Activated CD4-positive, alpha-beta T cell treated with anti-CD3 and anti-CD28 coated beads for 36 hours (primary cell): ENCODE measurements at regions not wholly inside any gene's neighbourhood (a gene's known extent, or its start where the extent isn't known, plus 50 kb on each side); places are given as distances from the start of the nearest gene placed in this dataset.

Experiments
- ATAC-seq: fragments of 200-7000 bp; cut with Tn5 transposase; one replicate; pipeline ENCODE4 v1.10.0; 2021; ENCODE audit warnings: mild to moderate bottlenecking, moderate library complexity
- CTCF ChIA-PET: fragments of 350-600 bp; sonication (Branson Sonifier 250); formaldehyde crosslinking; loops from one replicate; lab custom pipeline; 2021; ENCODE audit warnings: antibody characterized with exemption; lab: Charles Lee
- POLR2A ChIA-PET: fragments of 350-600 bp; sonication (Branson Sonifier 250); formaldehyde crosslinking; loops from one replicate; lab custom pipeline; 2021; ENCODE audit warnings: antibody characterized with exemption, inconsistent platforms; lab: Charles Lee
- DNase-seq: peaks from one replicate; pipeline ENCODE4 v3.0.0-alpha.2; 2020
- H3K27ac Mint-ChIP-seq: one replicate; pipeline ENCODE4 v1.8.0; 2021; ENCODE audit warnings: mixed read lengths
- H3K27me3 Mint-ChIP-seq: one replicate; pipeline ENCODE4 v1.8.0; 2021; ENCODE audit warnings: mixed read lengths
- H3K36me3 Mint-ChIP-seq: one replicate; pipeline ENCODE4 v1.8.0; 2021; ENCODE audit warnings: low read depth, mixed read lengths
- H3K4me1 Mint-ChIP-seq: one replicate; pipeline ENCODE4 v1.8.0; 2021; ENCODE audit warnings: mixed read lengths
- H3K4me3 Mint-ChIP-seq: one replicate; pipeline ENCODE4 v1.8.0; 2021; ENCODE audit warnings: mild to moderate bottlenecking, moderate library complexity, mixed read lengths
- H3K9me3 Mint-ChIP-seq: one replicate; pipeline ENCODE4 v1.8.0; 2021; ENCODE audit warnings: low read depth, mixed read lengths
- intact Hi-C, 2 experiments: fragments of 100-400 bp; cut with DNase I in 1 of 2; cut with micrococcal nuclease in 1 of 2; formaldehyde crosslinking; loops; one replicate each; pipeline versions ENCODE4 v1.14.2 to v1.15.1; 2022 to 2024; cut with DNase I, micrococcal nuclease

DNA sequence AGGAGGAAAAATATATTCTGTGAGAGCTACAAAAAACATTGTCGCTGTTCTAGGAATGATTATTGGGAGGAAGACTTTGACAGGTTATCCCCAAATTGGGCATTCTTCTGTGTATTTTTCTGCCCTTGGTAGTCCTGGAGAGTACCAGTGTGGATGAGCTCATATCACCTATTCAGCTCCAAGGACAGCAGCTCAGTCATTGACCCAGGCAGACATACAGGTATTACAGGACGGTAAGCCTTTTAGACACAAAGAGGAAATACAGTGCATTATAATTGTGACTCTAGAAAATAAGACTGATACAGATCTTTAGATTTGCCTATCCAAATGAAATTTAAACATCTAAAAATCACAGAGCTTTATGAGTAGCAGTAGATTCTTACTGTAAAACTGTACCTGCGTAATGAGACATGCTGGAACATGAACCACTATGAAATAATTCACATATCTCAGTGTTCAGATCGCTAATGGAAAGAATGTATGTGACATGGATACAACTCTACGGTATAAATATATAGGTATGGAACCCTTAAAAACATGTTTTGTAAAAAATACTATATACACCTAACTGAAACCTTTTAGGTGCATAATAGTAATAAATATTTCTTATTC, 56.0 kb downstream of the PLK2 start:
- Mint-ChIP-seq H3K36me3 (no peaks in the 10 kb centered on the region), H3K27me3 (peaks cover 10% of the 10 kb centered on the region), H3K4me3 (no peak overlapping the region), H3K4me1 (no peaks in the 10 kb centered on the region), H3K9me3 (no peaks in the 10 kb centered on the region), H3K27ac (no peak overlapping the region)
- ChIA-PET CTCF (no interaction called here), POLR2A (interaction anchor here (0.7 kb wide), 1 partner anchor 1114 kb away, joined by 3 read pairs; no protein-coding TSS in a partner anchor)
- ATAC-seq (no peak), DNase-seq (no peak)
- intact Hi-C loops = no loop called here

DNA sequence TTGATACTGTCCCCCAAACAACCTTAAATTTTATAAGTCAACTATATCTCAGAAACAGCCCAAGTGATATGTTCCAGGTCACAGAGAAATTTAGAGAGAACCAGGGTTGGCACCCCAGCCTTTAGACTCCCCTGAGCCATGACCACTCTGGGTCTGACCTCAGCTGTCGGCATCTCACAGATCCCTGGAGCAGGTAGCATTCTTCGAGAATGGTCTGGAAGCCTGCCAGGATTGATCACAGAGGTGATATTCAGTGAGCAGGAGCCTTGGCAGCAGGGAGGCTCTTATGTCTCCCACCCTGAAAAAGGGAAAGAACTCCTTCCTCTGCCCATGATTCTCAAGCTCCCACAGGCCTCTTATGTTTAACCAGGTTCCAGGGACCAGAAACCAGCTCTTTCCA, 58.2 kb downstream of the PLK2 start:
- ATAC-seq (no peak), DNase-seq (no peak)
- ChIA-PET CTCF (no interaction called here), POLR2A (no interaction called here)
- Mint-ChIP-seq H3K27me3 (peaks cover 5% of the 10 kb centered on the region), H3K27ac (no peak overlapping the region), H3K4me3 (no peak overlapping the region), H3K36me3 (no peaks in the 10 kb centered on the region), H3K4me1 (no peaks in the 10 kb centered on the region), H3K9me3 (no peaks in the 10 kb centered on the region)
- intact Hi-C loops = no loop called here

DNA sequence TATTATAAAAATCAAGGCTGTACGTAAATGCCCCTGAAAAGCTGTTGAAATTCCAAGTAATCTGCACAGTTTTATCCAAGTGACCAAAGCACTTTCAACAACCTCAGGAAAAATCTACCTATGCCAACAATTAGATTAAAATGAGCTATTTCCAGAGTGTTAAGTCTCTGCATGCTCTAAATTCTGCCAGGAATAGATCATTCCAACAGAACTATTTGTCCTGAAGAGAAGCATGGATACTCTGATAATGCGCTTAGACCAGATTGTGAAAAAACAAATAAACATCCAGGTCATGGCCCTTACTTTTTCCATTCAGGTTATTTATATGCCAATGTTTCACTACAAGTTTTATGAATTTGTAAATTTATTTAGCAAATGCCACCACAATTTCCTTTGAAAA, 59.1 kb downstream of the PLK2 start:
- H3K27me3 Mint-ChIP-seq = peaks cover 5% of the 10 kb centered on the region
- H3K27ac Mint-ChIP-seq = no peak overlapping the region
- H3K36me3 Mint-ChIP-seq = no peaks in the 10 kb centered on the region
- H3K4me1 Mint-ChIP-seq = no peaks in the 10 kb centered on the region
- DNase-seq (no peak), ATAC-seq (no peak)
- intact Hi-C loops = no loop called here
- H3K4me3 Mint-ChIP-seq = no peak overlapping the region
- ChIA-PET POLR2A (no interaction called here), CTCF (no interaction called here)
- no peaks in the 10 kb centered on the region for H3K9me3 Mint-ChIP-seq

DNA sequence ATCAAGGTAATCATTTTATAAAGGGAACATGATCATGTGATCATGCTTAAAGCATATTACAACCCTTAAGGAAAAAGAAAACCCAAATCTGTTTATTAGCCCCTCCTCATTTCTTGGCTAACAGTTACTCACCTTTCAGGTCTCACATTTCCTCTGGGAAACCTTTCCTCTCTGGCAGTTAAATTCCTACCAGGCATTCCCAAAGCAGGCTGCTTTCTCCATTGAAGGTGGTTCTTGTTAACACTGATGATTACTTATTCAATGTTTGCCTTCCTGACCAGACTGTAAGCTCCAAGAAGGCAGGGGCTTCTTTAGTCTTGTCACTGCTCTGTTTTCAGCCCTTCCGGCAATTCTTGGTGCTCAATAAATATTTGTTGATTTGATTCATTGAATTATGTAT, 59.9 kb downstream of the PLK2 start:
- POLR2A ChIA-PET = no interaction called here
- DNase-seq (no peak), ATAC-seq (no peak)
- H3K4me3 Mint-ChIP-seq = no peak overlapping the region
- CTCF ChIA-PET = no interaction called here
- H3K27ac Mint-ChIP-seq = no peak overlapping the region
- intact Hi-C loops = no loop called here
- no peaks in the 10 kb centered on the region for H3K9me3 Mint-ChIP-seq
- H3K4me1 Mint-ChIP-seq = no peaks in the 10 kb centered on the region
- no peaks in the 10 kb centered on the region for H3K36me3 Mint-ChIP-seq
- peaks cover 5% of the 10 kb centered on the region for H3K27me3 Mint-ChIP-seq

DNA sequence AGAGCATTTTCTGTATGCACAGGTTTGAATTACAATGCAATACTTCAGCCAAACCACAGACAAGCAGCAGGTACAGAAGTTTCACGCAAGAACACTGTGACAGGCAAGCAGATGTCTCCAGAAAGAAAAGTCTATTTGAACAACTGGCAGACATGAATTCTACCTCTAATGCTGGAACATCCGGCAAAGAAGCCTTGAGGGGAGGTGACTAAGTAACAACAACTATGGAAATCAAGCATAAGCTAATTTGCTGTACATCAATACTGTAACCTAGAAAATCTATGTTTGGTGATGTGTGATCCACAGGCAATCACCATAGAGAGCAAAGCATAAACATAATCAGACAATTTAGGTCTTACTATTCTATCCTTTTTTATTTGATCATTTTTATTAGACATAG, 65.5 kb downstream of the PLK2 start:
- ChIA-PET CTCF (no interaction called here), POLR2A (no interaction called here)
- ATAC-seq (no peak), DNase-seq (no peak)
- Mint-ChIP-seq H3K9me3 (no peaks in the 10 kb centered on the region), H3K4me1 (no peaks in the 10 kb centered on the region), H3K4me3 (no peak overlapping the region), H3K27me3 (peaks cover 7% of the 10 kb centered on the region), H3K36me3 (no peaks in the 10 kb centered on the region), H3K27ac (no peak overlapping the region)
- intact Hi-C loops = no loop called here

DNA sequence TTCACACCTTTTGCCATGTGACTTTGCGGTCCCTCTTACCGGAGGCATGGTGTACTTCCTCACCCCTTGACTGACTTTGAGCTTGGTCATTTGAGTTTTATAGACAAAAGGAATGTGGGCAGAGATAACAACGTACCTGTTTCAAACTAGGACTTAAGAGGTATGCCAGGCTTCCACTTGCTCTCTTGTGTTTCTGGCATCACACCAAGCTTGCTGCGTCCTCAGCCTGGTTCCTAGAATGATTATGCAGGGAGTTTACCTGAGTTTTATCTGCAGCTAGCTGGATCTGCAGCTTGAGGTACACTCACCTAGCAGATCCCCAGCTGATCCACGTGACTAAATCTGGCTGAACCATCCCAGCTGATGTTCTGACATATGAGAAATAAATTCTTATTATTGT, 66.2 kb downstream of the PLK2 start:
- no peaks in the 10 kb centered on the region for H3K4me1 Mint-ChIP-seq
- no peaks in the 10 kb centered on the region for H3K9me3 Mint-ChIP-seq
- no peak overlapping the region for H3K4me3 Mint-ChIP-seq
- no peaks in the 10 kb centered on the region for H3K36me3 Mint-ChIP-seq
- DNase-seq (no peak), ATAC-seq (no peak)
- peaks cover 7% of the 10 kb centered on the region for H3K27me3 Mint-ChIP-seq
- CTCF ChIA-PET = interaction anchor here (0.6 kb wide), 1 partner anchor 24 kb away, joined by 3 read pairs; no protein-coding TSS in a partner anchor
- intact Hi-C loops = no loop called here
- no peak overlapping the region for H3K27ac Mint-ChIP-seq
- POLR2A ChIA-PET = no interaction called here

DNA sequence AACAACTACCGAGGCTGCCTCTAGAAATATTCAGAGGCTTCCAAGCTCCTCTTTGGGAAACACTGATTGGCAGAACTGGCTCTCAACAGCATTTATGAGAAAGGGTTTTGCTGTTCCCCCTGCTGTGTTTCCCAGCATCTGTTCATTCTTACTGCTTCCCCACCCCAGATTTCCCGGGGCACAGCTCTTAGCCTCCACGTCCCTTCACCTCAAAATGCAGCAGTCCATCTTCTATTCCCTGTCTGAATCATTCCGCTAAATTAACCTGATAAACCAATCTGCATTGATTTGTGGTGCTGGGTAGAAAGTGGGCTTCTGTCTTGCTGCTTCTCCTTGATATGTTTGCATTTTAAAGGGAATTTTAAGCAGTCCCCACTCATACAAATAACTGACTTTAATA, 67.4 kb downstream of the PLK2 start:
- H3K4me3 Mint-ChIP-seq = no peak overlapping the region
- ATAC-seq (no peak), DNase-seq (no peak)
- no peaks in the 10 kb centered on the region for H3K9me3 Mint-ChIP-seq
- no peak overlapping the region for H3K27ac Mint-ChIP-seq
- ChIA-PET CTCF (no interaction called here), POLR2A (no interaction called here)
- intact Hi-C loops = no loop called here
- peaks cover 7% of the 10 kb centered on the region for H3K27me3 Mint-ChIP-seq
- H3K4me1 Mint-ChIP-seq = no peaks in the 10 kb centered on the region
- H3K36me3 Mint-ChIP-seq = no peaks in the 10 kb centered on the region

DNA sequence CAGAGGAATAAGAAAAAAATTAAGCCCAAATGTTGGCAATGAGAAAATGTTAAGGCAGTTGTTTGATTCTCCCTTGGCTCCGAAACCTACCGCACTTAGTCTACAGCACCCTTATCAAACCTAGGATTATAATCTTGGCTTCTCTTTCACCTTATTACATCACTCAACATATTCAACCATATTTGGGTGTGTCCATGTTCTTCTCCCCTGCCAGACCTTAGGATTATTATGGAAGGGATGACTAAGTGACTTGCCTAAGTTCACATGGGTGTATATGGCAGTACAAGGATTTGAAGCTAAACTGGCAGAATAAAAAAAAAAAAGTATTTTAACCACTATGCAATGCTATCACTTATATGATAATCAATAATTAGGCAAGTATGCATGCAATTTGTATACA, 76.4 kb downstream of the PLK2 start:
- H3K4me1 Mint-ChIP-seq = no peaks in the 10 kb centered on the region
- ATAC-seq = no peak
- H3K36me3 Mint-ChIP-seq = no peaks in the 10 kb centered on the region
- no peak for DNase-seq
- H3K27me3 Mint-ChIP-seq = peaks cover 5% of the 10 kb centered on the region
- CTCF ChIA-PET = no interaction called here
- intact Hi-C loops = no loop called here
- H3K4me3 Mint-ChIP-seq = no peak overlapping the region
- no peak overlapping the region for H3K27ac Mint-ChIP-seq
- peaks cover 14% of the 10 kb centered on the region for H3K9me3 Mint-ChIP-seq
- POLR2A ChIA-PET = no interaction called here

DNA sequence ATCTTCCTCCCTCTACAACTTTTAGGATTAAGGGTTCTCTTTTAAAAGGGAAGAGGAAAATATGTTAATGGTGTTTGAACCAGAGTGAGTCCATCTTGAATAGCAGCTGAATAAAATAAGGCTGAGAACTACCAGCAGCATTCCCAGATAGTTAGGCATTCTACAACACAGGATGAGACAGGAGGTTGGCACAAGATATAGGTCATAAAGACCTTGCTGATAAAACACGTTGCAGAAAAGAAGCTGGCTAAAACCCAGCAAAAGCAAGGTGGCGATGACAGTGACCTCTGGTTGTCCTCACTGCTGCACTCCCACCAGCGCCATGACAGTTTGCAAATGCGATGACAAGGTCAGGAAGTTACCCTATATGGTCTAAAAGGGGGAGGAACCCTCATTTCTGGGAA, 77.8 kb downstream of the PLK2 start:
- Mint-ChIP-seq H3K9me3 (peaks cover 14% of the 10 kb centered on the region), H3K4me1 (no peaks in the 10 kb centered on the region), H3K36me3 (no peaks in the 10 kb centered on the region), H3K4me3 (no peak overlapping the region), H3K27me3 (peaks cover 5% of the 10 kb centered on the region), H3K27ac (no peak overlapping the region)
- POLR2A ChIA-PET = no interaction called here
- CTCF ChIA-PET = no interaction called here
- DNase-seq (no peak), ATAC-seq (no peak)
- intact Hi-C loops = no loop called here

DNA sequence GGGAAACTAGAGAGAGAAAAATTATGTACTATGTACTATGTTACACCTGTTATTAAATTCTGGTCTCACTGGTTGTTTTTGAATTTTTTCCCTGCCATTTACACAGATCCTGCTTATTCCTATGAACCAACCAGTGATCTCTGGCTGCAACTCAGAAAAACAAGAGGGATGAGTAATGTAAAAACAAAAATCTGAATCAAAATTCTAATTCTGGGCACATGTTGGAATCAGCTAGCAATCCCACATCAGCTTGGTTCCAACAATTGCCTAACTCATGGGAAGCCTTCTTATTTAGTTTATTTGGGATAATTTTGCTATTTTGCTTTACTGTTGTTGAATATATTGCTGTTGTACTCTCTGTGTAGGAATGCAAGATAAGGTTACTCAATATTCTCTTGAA, 78.3 kb downstream of the PLK2 start:
- DNase-seq (no peak), ATAC-seq (no peak)
- CTCF ChIA-PET = no interaction called here
- Mint-ChIP-seq H3K9me3 (peaks cover 14% of the 10 kb centered on the region), H3K27ac (no peak overlapping the region), H3K27me3 (peaks cover 5% of the 10 kb centered on the region), H3K36me3 (no peaks in the 10 kb centered on the region), H3K4me1 (no peaks in the 10 kb centered on the region), H3K4me3 (no peak overlapping the region)
- POLR2A ChIA-PET = no interaction called here
- intact Hi-C loops = no loop called here

DNA sequence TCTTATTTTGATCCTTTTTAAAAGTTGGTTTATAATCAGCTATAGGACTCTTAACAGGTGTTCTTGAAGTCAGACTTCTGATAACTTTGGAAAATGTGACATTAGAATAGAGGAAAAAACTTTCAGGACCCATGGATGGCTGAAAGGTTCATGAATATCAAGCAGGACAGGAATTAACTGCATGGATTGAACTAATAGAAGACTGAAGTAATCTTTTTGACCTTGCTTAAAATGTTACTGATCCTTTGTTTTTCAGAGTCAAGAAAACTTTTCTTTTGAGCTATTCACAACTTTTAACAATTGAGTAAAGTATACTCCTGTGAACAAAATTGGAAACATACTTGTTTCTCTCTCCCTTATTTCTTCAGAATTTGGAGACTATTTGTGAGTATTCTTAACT, 79.2 kb downstream of the PLK2 start:
- no peak for DNase-seq
- Mint-ChIP-seq H3K4me1 (no peaks in the 10 kb centered on the region), H3K4me3 (no peak overlapping the region), H3K27me3 (peaks cover 7% of the 10 kb centered on the region), H3K36me3 (no peaks in the 10 kb centered on the region), H3K9me3 (peaks cover 14% of the 10 kb centered on the region), H3K27ac (no peak overlapping the region)
- ATAC-seq = no peak
- POLR2A ChIA-PET = no interaction called here
- intact Hi-C loops = no loop called here
- CTCF ChIA-PET = no interaction called here

DNA sequence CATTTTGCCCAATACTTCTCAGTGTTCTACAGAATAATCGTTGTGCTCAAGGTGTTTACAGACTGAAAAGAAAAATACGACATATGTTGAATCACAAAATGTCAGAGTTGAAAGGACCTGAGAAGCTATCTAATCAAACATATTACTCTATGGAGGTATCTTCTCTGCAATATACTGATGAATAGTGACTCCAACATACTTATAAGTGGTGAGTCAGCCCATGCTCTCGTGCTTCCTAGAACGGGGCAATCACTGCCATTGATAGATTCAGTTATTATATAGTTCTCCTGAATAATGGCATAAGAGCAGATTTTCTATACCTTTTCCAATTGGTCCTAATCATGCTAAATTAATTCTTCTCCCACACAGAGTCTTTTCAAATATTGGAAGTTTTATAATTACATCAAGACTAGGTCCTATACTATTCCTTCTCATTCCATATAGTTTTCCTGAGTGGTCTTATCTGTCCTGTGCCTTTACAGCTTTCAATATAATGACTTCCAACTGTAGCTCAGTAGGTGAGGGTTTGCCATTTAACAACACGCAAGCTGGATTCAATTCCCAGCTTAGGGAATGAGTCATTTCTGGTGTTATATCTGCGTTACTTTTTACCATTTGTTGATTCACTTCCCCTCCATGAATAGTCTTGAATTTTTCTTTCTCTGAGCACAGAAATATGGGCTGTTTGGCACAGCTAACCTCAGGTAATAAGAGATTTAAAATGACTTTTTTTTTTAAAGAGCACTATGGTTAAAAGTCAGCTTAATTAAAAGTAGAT, 81.1 kb downstream of the PLK2 start:
- H3K4me3 Mint-ChIP-seq = no peak overlapping the region
- H3K9me3 Mint-ChIP-seq = peaks cover 14% of the 10 kb centered on the region
- no peaks in the 10 kb centered on the region for H3K36me3 Mint-ChIP-seq
- no peak for DNase-seq
- ChIA-PET CTCF (no interaction called here), POLR2A (no interaction called here)
- H3K27me3 Mint-ChIP-seq = peaks cover 10% of the 10 kb centered on the region
- intact Hi-C loops = no loop called here
- no peak for ATAC-seq
- H3K4me1 Mint-ChIP-seq = no peaks in the 10 kb centered on the region
- no peak overlapping the region for H3K27ac Mint-ChIP-seq
